ENCODE measurements at regions not wholly inside any gene's neighbourhood (a gene's known extent, or its start where the extent isn't known, plus 50 kb on each side); places are given as distances from the start of the nearest gene placed in this dataset.

DNA sequence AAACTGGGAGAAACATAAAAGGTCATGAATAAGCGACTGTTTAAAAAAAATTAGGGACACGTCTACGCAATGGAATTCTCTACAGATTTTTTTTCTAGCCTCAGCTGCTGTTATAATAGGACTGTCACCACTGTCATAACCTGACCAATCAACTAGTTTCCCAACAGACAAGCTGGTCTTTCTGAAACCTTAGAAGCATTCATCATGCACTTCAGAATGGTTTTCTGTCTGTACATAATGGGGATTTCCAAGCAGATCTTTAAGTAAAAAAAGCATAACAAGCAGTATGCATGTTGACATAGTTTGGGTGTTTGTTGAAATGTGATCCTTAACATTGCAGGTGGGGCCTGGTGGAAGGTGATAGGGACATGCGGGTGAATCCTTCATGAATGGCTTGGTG lies 58.3 kb upstream of the SEMA6A start:
- no peaks in the 10 kb centered on the region for H3K36me3 ChIP-seq (ENCODE audit: control insufficient read depth in 2 of 2, extremely low read depth in 1 of 2, insufficient read depth in 2 of 2, low read length in 2 of 2)
- FAIRE-seq (no peak), DNase-seq (ENCODE audit: low read depth, low spot score) (no peak)
- no peak overlapping the region for H3K9ac ChIP-seq (ENCODE audit: control insufficient read depth, extremely low read depth, insufficient read depth, low read length)
- no peaks in the 10 kb centered on the region for H3K27me3 ChIP-seq (ENCODE audit: control insufficient read depth, extremely low read depth, insufficient read depth, low read length)
- no peaks in the 10 kb centered on the region for H3K9me1 ChIP-seq (ENCODE audit: control insufficient read depth, extremely low read depth, insufficient read depth, low read length)
- H4K20me1 ChIP-seq (ENCODE audit: control insufficient read depth, extremely low read depth, insufficient read depth, low read length): no peaks in the 10 kb centered on the region
- no peak overlapping the region for H2AFZ ChIP-seq (ENCODE audit: control insufficient read depth, low read length)
- no peak overlapping the region for H3K4me2 ChIP-seq (ENCODE audit: control insufficient read depth, extremely low read depth, insufficient read depth, low read depth, low read length)
- TF ChIP-seq EZH2 (IDR thresholded peaks at IDR 0.05; ENCODE audit: low read length) (no peak), CTCF (optimal IDR thresholded peaks at IDR 0.05 in 1 of 3, IDR thresholded peaks at IDR 0.05 in 1 of 3, conservative IDR thresholded peaks at IDR 0.05 in 1 of 3; ENCODE audit: extremely low read depth in 1 of 3, insufficient read depth in 2 of 3, low read length in 3 of 3) (no peak)
- dilution Hi-C loops (cut with MboI; ENCODE audit: extremely low pct_ligation_motif_present, low sequenced_read_pairs): no loop called here
- no peak overlapping the region for H3K27ac ChIP-seq (ENCODE audit: control insufficient read depth, insufficient read depth, low read length)
- H3K4me3 ChIP-seq (ENCODE audit: control insufficient read depth in 2 of 3, extremely low read depth in 1 of 3, insufficient read depth in 2 of 3, low read depth in 1 of 3, low read length in 3 of 3): no peak overlapping the region
- no peaks in the 10 kb centered on the region for H3K9me3 ChIP-seq (ENCODE audit: control insufficient read depth, low read depth, low read length)
- H3K4me1 ChIP-seq (ENCODE audit: control insufficient read depth, extremely low read depth, insufficient read depth, low read length): no peaks in the 10 kb centered on the region
- no peaks in the 10 kb centered on the region for H3K79me2 ChIP-seq (ENCODE audit: control insufficient read depth, insufficient read depth, low read length)

DNA sequence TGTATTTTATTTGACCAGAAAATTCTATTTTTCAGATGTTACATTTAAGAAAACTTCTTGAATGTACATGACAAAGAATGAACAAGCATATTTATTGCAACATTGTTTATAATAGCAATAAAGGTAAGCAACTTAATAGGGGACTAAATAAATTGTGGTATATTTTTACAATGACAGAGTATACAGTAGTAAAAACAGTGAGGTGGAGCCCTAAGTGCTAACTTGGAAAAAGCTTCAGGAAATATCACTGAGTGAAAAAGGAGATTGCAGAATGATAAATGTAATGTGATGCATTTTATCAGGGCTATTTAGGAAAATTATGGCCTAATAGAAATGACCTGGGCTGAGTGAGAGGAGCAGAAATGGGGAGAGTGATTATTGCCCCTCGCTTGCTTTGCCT lies 56.5 kb upstream of the SEMA6A start:
- Histone ChIP-seq H3K79me2 (ENCODE audit: control insufficient read depth, insufficient read depth, low read length) (no peaks in the 10 kb centered on the region), H3K9ac (ENCODE audit: control insufficient read depth, extremely low read depth, insufficient read depth, low read length) (no peak overlapping the region), H3K4me2 (ENCODE audit: control insufficient read depth, extremely low read depth, insufficient read depth, low read depth, low read length) (no peak overlapping the region), H2AFZ (ENCODE audit: control insufficient read depth, low read length) (no peak overlapping the region), H3K4me1 (ENCODE audit: control insufficient read depth, extremely low read depth, insufficient read depth, low read length) (no peaks in the 10 kb centered on the region), H3K4me3 (ENCODE audit: control insufficient read depth in 2 of 3, extremely low read depth in 1 of 3, insufficient read depth in 2 of 3, low read depth in 1 of 3, low read length in 3 of 3) (no peak overlapping the region), H3K36me3 (ENCODE audit: control insufficient read depth in 2 of 2, extremely low read depth in 1 of 2, insufficient read depth in 2 of 2, low read length in 2 of 2) (no peaks in the 10 kb centered on the region), H3K9me3 (ENCODE audit: control insufficient read depth, low read depth, low read length) (no peaks in the 10 kb centered on the region), H3K27ac (ENCODE audit: control insufficient read depth, insufficient read depth, low read length) (no peak overlapping the region), H4K20me1 (ENCODE audit: control insufficient read depth, extremely low read depth, insufficient read depth, low read length) (no peaks in the 10 kb centered on the region), H3K27me3 (ENCODE audit: control insufficient read depth, extremely low read depth, insufficient read depth, low read length) (no peaks in the 10 kb centered on the region), H3K9me1 (ENCODE audit: control insufficient read depth, extremely low read depth, insufficient read depth, low read length) (no peaks in the 10 kb centered on the region)
- DNase-seq (ENCODE audit: low read depth, low spot score): no peak
- no peak for FAIRE-seq
- dilution Hi-C loops (cut with MboI; ENCODE audit: extremely low pct_ligation_motif_present, low sequenced_read_pairs): no loop called here
- no peak for TF ChIP-seq CTCF (optimal IDR thresholded peaks at IDR 0.05 in 1 of 3, IDR thresholded peaks at IDR 0.05 in 1 of 3, conservative IDR thresholded peaks at IDR 0.05 in 1 of 3; ENCODE audit: extremely low read depth in 1 of 3, insufficient read depth in 2 of 3, low read length in 3 of 3)
- TF ChIP-seq EZH2 (IDR thresholded peaks at IDR 0.05; ENCODE audit: low read length): no peak

All from keratinocyte (primary cell).